Common myeloid progenitor, CD34-positive (primary cell): ENCODE measurements at regions not wholly inside any gene's neighbourhood (a gene's known extent, or its start where the extent isn't known, plus 50 kb on each side); places are given as distances from the start of the nearest gene placed in this dataset.

Experiments used
- CTCF ChIA-PET: fragments of 350-600 bp; sonication (Branson Sonifier 250); formaldehyde crosslinking; loops from one replicate; lab custom pipeline; 2021; ENCODE audit warnings: antibody characterized with exemption; lab: Charles Lee
- POLR2A ChIA-PET: fragments of 350-600 bp; sonication (Branson Sonifier 250); formaldehyde crosslinking; loops from one replicate; lab custom pipeline; 2021; ENCODE audit warnings: antibody characterized with exemption; lab: Charles Lee
- DNase-seq, 3 donors: peaks; one replicate each; pipeline versions ENCODE4 v3.0.0 to v3.0.0-alpha.2; 2013
- H3K27ac ChIP-seq, 2 experiments: 1 replicate in 1 of 2; 2 replicates in 1 of 2; pipeline ENCODE4 v1.7.0; 2013; ENCODE audit warnings: inconsistent platforms in 2 of 2, low read length in 2 of 2, mild to moderate bottlenecking in 2 of 2, low read depth in 1 of 2, moderate library complexity in 1 of 2; ENCODE audit not compliant: severe bottlenecking in 2 of 2, insufficient read depth in 1 of 2, poor library complexity in 1 of 2
- H3K27me3 ChIP-seq, 5 experiments: replicated peaks in 2 of 5; 1 replicate in 3 of 5; 2 replicates in 2 of 5; pipeline versions ENCODE4 v1.6.1 to v1.7.0; 2013; ENCODE audit warnings: low read length in 4 of 5, mild to moderate bottlenecking in 2 of 5, moderate library complexity in 2 of 5, inconsistent platforms in 1 of 5; ENCODE audit not compliant: insufficient read depth in 5 of 5, control insufficient read depth in 4 of 5
- H3K36me3 ChIP-seq, 4 experiments: 1 replicate in 2 of 4; 2 replicates in 2 of 4; pipeline versions ENCODE4 v1.6.1 to v1.7.0; 2013; ENCODE audit warnings: low read length in 3 of 4, control low read depth in 1 of 4, mild to moderate bottlenecking in 1 of 4; ENCODE audit not compliant: control insufficient read depth in 4 of 4, insufficient read depth in 4 of 4
- H3K4me1 ChIP-seq, 4 experiments: 1 replicate in 3 of 4; 2 replicates in 1 of 4; pipeline versions ENCODE4 v1.6.1 to v1.7.1; 2013; ENCODE audit warnings: low read length in 3 of 4, mild to moderate bottlenecking in 3 of 4, control low read depth in 1 of 4, inconsistent platforms in 1 of 4, moderate library complexity in 1 of 4; ENCODE audit not compliant: control insufficient read depth in 4 of 4, insufficient read depth in 4 of 4; ENCODE audit errors: control extremely low read depth in 1 of 4
- H3K4me3 ChIP-seq, 7 experiments: 1 replicate in 4 of 7; 2 replicates in 3 of 7; pipeline versions ENCODE4 v1.5.1 to v1.7.0; 2013; ENCODE audit warnings: mild to moderate bottlenecking in 7 of 7, low read length in 6 of 7, moderate library complexity in 6 of 7, inconsistent platforms in 2 of 7, low read depth in 2 of 7, control low read depth in 1 of 7; ENCODE audit not compliant: insufficient read depth in 4 of 7, control insufficient read depth in 1 of 7; ENCODE audit errors: extremely low read depth in 1 of 7
- H3K9me3 ChIP-seq, 5 experiments: 1 replicate in 4 of 5; 2 replicates in 1 of 5; pipeline versions ENCODE4 v1.6.1 to v1.7.1; 2013; ENCODE audit warnings: low read length in 4 of 5, mild to moderate bottlenecking in 2 of 5, inconsistent platforms in 1 of 5, low read depth in 1 of 5, moderate library complexity in 1 of 5; ENCODE audit not compliant: control insufficient read depth in 4 of 5, insufficient read depth in 2 of 5; ENCODE audit errors: control extremely low read depth in 1 of 5
- WGBS: methylation state at CpG from one replicate; pipeline ENCODE4 v1.1.5; 2013; ENCODE audit not compliant: insufficient coverage; 5-methylcytosine and 5-hydroxymethylcytosine counted together

DNA sequence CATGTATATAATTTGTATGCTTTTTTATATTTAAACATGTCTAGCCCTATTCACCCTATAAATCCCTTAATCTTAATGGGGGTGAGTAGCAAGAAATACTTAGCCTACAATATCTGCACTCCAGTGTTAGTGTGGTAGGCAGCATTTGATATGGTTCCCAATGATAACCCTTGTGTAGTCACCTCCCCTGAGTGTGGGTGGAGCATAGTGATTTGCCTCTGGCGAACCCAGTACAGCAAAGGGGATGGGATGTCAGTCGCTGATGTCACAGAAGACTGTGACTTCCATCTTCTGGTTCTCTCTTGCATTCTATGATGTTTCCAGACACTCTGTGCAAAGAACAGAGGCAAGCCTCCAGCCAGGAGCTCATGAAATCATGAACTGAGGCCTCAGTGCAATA is 211.2 kb downstream of the CRPPA start:
- H3K27ac ChIP-seq = no peak overlapping the region
- WGBS = 100% methylated on average over 2 of the region's 2 CpGs
- H3K36me3 ChIP-seq = peaks cover 0 to 12% (median 0%) of the 10 kb centered on the region in 4 experiments
- no peak for DNase-seq
- no peaks in the 10 kb centered on the region for H3K4me1 ChIP-seq
- CTCF ChIA-PET = interaction anchor here (1.6 kb wide), 1 partner anchor 9 kb away, joined by 4 read pairs; no protein-coding TSS in a partner anchor
- POLR2A ChIA-PET = no interaction called here
- H3K4me3 ChIP-seq = no peak overlapping the region
- no peaks in the 10 kb centered on the region for H3K9me3 ChIP-seq
- no peaks in the 10 kb centered on the region for H3K27me3 ChIP-seq

DNA sequence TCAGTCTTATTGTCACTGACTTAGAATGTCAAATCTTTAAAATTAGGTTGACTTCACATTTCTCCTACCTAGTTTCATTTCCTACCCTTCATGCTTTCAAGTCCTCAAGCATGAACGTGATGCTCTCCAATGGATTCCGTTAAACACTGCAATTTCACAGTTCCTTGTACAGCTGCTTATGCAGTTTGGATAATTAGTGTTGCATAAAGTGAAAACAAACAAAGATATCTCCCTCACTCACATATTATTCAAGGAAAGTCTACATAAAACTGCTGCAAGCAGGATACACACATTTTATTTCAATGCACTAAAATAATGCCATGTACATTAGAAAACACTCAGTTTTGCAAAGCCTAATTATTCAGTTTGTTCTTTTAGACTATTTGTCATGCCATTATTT is 214.0 kb downstream of the CRPPA start:
- no peak for DNase-seq
- Histone ChIP-seq H3K27me3 (no peaks in the 10 kb centered on the region), H3K27ac (no peak overlapping the region), H3K4me3 (no peak overlapping the region), H3K36me3 (peaks cover 0 to 7% (median 0%) of the 10 kb centered on the region in 4 experiments), H3K9me3 (peaks cover 0 to 2% (median 0%) of the 10 kb centered on the region in 5 experiments), H3K4me1 (no peaks in the 10 kb centered on the region)
- ChIA-PET POLR2A (no interaction called here), CTCF (no interaction called here)
- WGBS = no CpG with 5 or more reads among the region's 2 CpGs

DNA sequence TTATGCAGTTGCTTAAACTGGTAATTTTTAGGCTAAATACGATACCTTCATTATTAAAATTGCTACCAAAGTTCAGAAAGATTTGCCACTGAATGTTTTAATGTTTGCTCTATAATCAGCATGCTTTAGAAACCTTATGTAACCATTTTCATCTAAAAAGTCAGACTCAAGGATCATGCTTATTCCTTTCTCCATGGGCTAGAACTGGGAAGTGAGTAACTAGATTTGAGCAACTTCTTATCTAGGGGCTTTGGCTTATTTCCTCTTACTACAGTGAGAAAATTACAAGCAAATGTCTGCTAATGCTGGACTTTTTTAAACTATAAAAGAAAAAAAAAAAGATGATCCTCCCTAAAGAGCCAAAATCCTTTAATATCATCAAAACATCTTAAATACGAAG is 215.9 kb downstream of the CRPPA start:
- H3K4me1 ChIP-seq = no peaks in the 10 kb centered on the region
- H3K4me3 ChIP-seq = no peak overlapping the region
- no peak for DNase-seq
- H3K27me3 ChIP-seq = no peaks in the 10 kb centered on the region
- H3K36me3 ChIP-seq = peaks cover 0 to 7% (median 0%) of the 10 kb centered on the region in 4 experiments
- ChIA-PET CTCF (no interaction called here), POLR2A (no interaction called here)
- no peak overlapping the region for H3K27ac ChIP-seq
- H3K9me3 ChIP-seq = peaks cover 0 to 4% (median 0%) of the 10 kb centered on the region in 5 experiments
- no CpG with 5 or more reads among the region's 2 CpGs for WGBS

DNA sequence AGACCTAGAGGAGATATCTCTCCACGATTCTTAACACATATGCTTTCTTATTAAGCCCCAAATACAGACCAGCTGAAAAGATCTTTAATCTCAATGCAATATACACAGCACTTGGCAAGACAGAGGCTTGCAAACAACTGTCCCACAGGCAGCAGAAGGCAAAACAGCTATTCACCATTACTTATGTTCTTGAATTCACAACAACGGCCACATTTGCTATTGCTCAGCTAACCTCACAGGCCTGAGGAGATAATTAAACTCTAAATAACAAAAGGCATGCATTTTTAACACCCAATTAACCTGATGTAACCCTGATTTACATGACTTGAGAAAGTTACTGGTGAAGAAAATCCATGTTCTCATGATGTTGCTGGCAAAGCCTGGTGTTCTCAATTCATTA is 216.4 kb downstream of the CRPPA start:
- ChIA-PET POLR2A (no interaction called here), CTCF (no interaction called here)
- DNase-seq = no peak
- Histone ChIP-seq H3K27me3 (no peaks in the 10 kb centered on the region), H3K36me3 (peaks cover 0 to 3% (median 0%) of the 10 kb centered on the region in 4 experiments), H3K9me3 (peaks cover 0 to 4% (median 0%) of the 10 kb centered on the region in 5 experiments), H3K4me3 (no peak overlapping the region), H3K27ac (no peak overlapping the region), H3K4me1 (no peaks in the 10 kb centered on the region)
- WGBS = 100% methylated on average over 1 of the region's 2 CpGs

DNA sequence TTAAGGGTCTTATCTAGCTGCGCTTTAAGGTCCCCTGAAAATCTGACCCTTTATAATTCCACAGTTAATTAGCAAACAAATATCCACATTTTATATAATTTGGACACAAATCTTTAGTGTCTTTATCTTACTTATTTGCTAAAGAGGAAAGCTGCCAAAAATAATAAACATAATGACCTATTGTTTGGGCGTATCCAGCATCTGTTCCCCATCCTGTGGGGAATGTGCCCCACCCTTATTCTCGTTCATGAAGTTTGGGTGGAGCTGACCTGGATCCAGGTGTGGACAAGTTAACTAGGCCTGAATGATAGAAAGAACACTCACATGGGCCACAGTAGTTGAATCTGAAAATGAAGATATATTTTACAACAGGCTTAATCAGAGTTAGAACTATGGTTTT is 218.3 kb downstream of the CRPPA start:
- no peaks in the 10 kb centered on the region for H3K27me3 ChIP-seq
- no peak for DNase-seq
- CTCF ChIA-PET = no interaction called here
- POLR2A ChIA-PET = no interaction called here
- peaks cover 0 to 4% (median 0%) of the 10 kb centered on the region in 5 experiments for H3K9me3 ChIP-seq
- H3K4me3 ChIP-seq = no peak overlapping the region
- H3K36me3 ChIP-seq = no peaks in the 10 kb centered on the region
- 100% methylated on average over 2 of the region's 3 CpGs for WGBS
- H3K4me1 ChIP-seq = no peaks in the 10 kb centered on the region
- no peak overlapping the region for H3K27ac ChIP-seq

DNA sequence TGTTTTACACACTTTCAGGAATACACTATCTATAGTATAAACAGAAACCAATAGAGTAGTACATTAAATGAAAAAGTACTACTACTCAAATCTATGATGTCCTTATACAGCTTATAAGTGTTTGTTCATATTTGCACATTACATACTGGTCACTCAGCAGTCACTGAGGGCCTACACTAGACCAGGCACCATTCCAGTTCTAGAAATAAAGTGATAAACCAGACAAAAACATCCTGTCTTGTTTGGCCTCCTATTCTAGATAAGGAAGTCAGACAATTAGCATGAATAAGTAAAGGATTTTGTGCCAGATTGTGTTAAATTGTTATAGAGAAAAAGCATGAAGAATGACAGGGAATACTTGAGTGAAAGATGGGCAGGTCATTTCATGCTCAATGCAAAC is 219.0 kb downstream of the CRPPA start:
- Histone ChIP-seq H3K4me1 (no peaks in the 10 kb centered on the region), H3K36me3 (no peaks in the 10 kb centered on the region), H3K27ac (no peak overlapping the region), H3K9me3 (peaks cover 0 to 4% (median 0%) of the 10 kb centered on the region in 5 experiments), H3K4me3 (no peak overlapping the region), H3K27me3 (no peaks in the 10 kb centered on the region)
- DNase-seq = no peak
- ChIA-PET CTCF (no interaction called here), POLR2A (no interaction called here)

DNA sequence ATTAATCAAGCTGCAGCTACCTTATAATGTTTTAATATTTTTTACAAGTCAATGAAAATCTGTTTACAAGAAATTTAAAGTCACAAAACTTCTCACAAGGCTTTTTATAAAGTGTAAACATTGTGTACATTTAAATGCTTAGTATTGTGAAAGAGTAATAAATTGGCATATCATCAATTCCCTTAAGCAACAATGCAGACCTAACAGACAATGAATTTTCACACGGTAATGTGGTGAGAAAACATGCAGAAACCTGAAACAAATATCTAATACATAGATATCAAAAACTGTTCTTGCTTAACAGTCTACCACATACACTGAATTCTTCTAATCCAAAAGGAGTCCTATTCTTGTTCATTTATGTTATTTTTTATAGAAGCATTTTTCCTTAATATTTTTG is 220.7 kb downstream of the CRPPA start:
- CTCF ChIA-PET = no interaction called here

More for the DNA sequence above, 220.7 kb downstream of the CRPPA start:
- no peaks in the 10 kb centered on the region for H3K36me3 ChIP-seq
- no peak overlapping the region for H3K4me3 ChIP-seq
- no peak for DNase-seq
- H3K4me1 ChIP-seq = no peaks in the 10 kb centered on the region
- POLR2A ChIA-PET = no interaction called here
- no peaks in the 10 kb centered on the region for H3K27me3 ChIP-seq
- no CpG with 5 or more reads among the region's 1 CpG for WGBS
- no peak overlapping the region for H3K27ac ChIP-seq
- peaks cover 0 to 4% (median 0%) of the 10 kb centered on the region in 5 experiments for H3K9me3 ChIP-seq
